Kidney epithelial cell (primary cell): ENCODE measurements at regions not wholly inside any gene's neighbourhood (a gene's known extent, or its start where the extent isn't known, plus 50 kb on each side); places are given as distances from the start of the nearest gene placed in this dataset.

Experiments
- DNase-seq: peaks from one replicate; pipeline ENCODE4 v3.0.0-alpha.2; 2010; ENCODE audit warnings: low read depth
- H3K27me3 ChIP-seq: 2 replicates; pipeline ENCODE4 v1.6.0; 2011; ENCODE audit warnings: low read length; ENCODE audit not compliant: control insufficient read depth, insufficient read depth
- H3K36me3 ChIP-seq: 2 replicates; pipeline ENCODE4 v1.5.1; 2011; ENCODE audit warnings: low read length; ENCODE audit not compliant: control insufficient read depth, insufficient read depth
- H3K4me3 ChIP-seq: 2 replicates; pipeline ENCODE4 v1.5.1; 2011; ENCODE audit warnings: low read depth, mild to moderate bottlenecking, control low read depth, low read length
- TF ChIP-seq, protein P1 (sequence below): IDR thresholded peaks from 2 replicates; pipeline ENCODE4 v1.5.1; 2011; ENCODE audit warnings: mild to moderate bottlenecking, moderate library complexity, low read length, control low read depth, inconsistent platforms; ENCODE audit not compliant: insufficient read depth, poor library complexity, severe bottlenecking

DNA sequence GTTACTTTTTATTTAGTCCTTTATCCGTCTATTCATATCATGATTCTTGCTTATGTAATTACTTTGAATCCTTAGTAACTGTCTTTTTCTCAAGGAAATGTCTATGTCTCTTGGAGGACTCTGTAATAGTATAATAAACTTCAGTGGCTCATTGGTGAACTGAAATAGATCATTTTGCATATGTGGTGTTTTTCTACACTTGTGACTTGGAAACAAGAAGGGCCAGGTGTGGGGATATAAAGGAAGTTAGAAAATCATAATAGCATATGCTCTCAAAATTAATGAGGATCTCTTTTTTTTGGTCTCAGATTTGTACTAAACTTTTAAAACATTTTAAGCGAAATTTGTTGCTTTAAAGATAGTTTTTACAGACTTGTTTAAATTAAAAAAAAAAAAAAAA is 453.0 kb upstream of the CDH20 start:
- H3K36me3 ChIP-seq = no peaks in the 10 kb centered on the region
- H3K27me3 ChIP-seq = no peaks in the 10 kb centered on the region
- TF ChIP-seq, protein P1, sequence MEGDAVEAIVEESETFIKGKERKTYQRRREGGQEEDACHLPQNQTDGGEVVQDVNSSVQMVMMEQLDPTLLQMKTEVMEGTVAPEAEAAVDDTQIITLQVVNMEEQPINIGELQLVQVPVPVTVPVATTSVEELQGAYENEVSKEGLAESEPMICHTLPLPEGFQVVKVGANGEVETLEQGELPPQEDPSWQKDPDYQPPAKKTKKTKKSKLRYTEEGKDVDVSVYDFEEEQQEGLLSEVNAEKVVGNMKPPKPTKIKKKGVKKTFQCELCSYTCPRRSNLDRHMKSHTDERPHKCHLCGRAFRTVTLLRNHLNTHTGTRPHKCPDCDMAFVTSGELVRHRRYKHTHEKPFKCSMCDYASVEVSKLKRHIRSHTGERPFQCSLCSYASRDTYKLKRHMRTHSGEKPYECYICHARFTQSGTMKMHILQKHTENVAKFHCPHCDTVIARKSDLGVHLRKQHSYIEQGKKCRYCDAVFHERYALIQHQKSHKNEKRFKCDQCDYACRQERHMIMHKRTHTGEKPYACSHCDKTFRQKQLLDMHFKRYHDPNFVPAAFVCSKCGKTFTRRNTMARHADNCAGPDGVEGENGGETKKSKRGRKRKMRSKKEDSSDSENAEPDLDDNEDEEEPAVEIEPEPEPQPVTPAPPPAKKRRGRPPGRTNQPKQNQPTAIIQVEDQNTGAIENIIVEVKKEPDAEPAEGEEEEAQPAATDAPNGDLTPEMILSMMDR = no peak
- DNase-seq = no peak
- no peak overlapping the region for H3K4me3 ChIP-seq

DNA sequence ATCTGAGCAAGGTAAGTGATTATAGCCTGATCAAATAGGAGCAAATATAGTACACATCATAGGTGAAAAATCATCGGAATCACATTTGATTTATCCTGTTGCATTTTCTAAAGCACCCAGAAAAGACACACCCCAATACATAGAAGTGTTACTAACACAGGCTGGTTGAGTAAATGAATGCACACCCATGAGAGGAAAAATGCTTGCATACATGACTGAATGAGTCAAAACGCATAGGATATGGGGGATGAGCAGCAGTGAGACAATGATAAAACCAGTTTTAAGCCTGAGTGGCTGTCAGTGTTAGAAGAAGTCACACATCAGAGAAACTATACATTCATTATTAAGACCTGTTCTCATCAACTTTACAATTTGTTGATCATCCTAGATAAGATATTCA is 449.6 kb upstream of the CDH20 start:
- no peak overlapping the region for H3K4me3 ChIP-seq
- H3K36me3 ChIP-seq = no peaks in the 10 kb centered on the region
- no peak for DNase-seq
- TF ChIP-seq, protein P1 = no peak
- H3K27me3 ChIP-seq = no peaks in the 10 kb centered on the region

DNA sequence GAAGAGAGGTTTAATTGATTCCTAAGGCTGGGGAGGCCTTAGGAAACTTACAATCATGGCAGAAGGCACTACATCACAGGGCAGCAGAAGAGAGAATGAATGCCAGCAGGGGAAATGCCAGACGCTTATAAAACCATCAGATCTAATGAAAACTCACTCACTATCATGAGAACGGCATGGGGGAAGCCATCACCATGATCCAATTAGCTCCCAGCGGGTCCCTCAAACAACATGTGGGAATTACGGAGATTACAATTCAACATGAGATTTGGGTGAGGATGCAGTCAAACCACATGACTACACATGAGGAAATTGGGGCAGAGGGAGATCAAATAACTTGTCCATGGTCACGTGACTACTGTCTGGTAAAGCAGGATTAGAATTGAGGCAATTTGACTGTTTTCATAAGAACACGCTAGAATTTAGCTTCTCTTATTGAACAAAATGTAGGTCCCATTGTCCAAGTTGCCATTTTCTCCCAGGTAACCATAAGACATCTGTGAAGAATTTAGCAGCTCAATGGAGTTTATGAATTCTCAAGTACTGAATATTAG is 445.1 kb upstream of the CDH20 start:
- Histone ChIP-seq H3K27me3 (no peaks in the 10 kb centered on the region), H3K4me3 (no peak overlapping the region), H3K36me3 (no peaks in the 10 kb centered on the region)
- no peak for DNase-seq
- TF ChIP-seq, protein P1 = no peak

DNA sequence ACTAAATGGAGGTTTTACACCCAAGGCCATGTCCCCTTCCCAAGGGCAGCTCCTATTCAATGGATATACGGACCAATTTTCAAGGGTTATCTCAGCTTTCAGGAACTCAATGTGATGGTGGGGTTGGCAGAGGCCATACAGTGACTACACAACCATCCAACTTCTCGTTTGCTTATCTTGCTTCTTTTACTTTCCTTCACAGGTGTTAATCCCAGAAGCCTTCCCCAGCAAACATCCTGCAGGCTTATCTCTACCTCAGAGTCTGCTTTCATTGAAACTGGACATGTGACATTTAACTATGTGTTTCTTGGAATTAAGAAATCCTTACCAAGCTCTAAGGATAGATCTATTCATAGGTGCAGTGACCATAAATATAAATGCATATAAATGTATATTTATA is 443.8 kb upstream of the CDH20 start:
- no peak for DNase-seq
- no peaks in the 10 kb centered on the region for H3K36me3 ChIP-seq

DNA sequence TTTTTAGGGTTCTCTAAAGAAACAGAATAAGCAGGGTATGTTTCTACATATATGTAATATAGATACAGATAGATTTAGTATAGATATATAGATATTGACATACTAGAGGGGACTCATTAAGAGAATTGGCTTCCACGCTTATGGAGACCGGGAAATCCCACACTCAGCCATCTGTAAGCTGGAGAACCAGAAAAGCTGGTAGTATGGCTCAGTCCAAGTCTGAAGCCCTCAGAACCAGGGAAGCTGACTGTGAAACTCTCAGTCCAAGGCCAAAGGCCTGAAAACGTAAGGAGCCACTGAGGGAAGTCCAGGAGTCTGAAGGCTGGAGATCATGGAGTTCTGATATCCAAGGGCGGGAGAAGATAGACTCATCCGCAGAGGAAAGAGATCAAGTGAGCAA is 441.3 kb upstream of the CDH20 start:
- Histone ChIP-seq H3K36me3 (no peaks in the 10 kb centered on the region), H3K4me3 (no peak overlapping the region), H3K27me3 (no peaks in the 10 kb centered on the region)
- TF ChIP-seq, protein P1 = no peak
- DNase-seq = no peak

More for the DNA sequence above, 443.8 kb upstream of the CDH20 start:
- Histone ChIP-seq H3K27me3 (no peaks in the 10 kb centered on the region), H3K4me3 (no peak overlapping the region)
- TF ChIP-seq, protein P1 = no peak

DNA sequence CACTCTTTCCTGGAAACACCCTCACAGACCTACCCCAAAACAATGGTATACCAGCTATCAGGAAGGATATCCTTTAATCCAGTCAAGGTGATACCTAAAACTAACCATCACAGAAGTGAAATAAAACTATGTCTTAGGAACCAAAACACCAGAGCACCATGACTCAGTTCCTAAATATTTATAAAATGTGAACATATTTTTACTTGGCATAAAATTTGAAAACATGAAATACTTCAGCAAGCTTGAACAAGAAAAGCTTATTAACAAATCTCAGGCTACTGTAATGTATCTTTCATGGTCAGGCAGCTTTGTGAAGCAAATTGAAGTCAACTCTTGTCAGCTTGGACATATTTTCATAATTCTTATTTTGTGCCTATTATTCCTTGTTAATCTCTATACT is 440.8 kb upstream of the CDH20 start:
- no peaks in the 10 kb centered on the region for H3K27me3 ChIP-seq
- TF ChIP-seq, protein P1 = no peak
- no peak for DNase-seq
- H3K36me3 ChIP-seq = no peaks in the 10 kb centered on the region
- no peak overlapping the region for H3K4me3 ChIP-seq
